HepG2 (cell line): ENCODE measurements at regions not wholly inside any gene's neighbourhood (a gene's known extent, or its start where the extent isn't known, plus 50 kb on each side); places are given as distances from the start of the nearest gene placed in this dataset.

Experiments used
- ARID5B ChIP-seq: IDR thresholded peaks from 2 replicates; pipeline ENCODE4 v1.4.0; 2020; ENCODE audit warnings: mild to moderate bottlenecking, missing genetic modification reagents
- DNMT1 ChIP-seq: sonication (generic); formaldehyde crosslinking; IDR thresholded peaks from 2 replicates; pipeline ENCODE4 v1.5.1; 2020; ENCODE audit warnings: mild to moderate bottlenecking, missing genetic modification reagents
- HCFC1 ChIP-seq: fragments of 150-350 bp; IDR thresholded peaks from 2 replicates; pipeline ENCODE4 v1.6.1; 2014; ENCODE audit warnings: low read depth, low read length
- KLF16 ChIP-seq, 2 experiments: sonication (generic) in 1 of 2; formaldehyde crosslinking in 1 of 2; IDR thresholded peaks; 2 replicates each; pipeline versions ENCODE4 v1.6.1 to v1.8.0; 2016 to 2023; ENCODE audit warnings: missing genetic modification reagents in 2 of 2, missing compliant biosample characterization in 1 of 2
- REXO4 ChIP-seq: sonication (generic); formaldehyde crosslinking; IDR thresholded peaks from 2 replicates; pipeline ENCODE4 v1.8.0; 2022; ENCODE audit warnings: missing genetic modification reagents, mild to moderate bottlenecking, borderline replicate concordance
- RFX3 ChIP-seq: IDR thresholded peaks from 2 replicates; pipeline ENCODE4 v1.6.1; 2016; ENCODE audit warnings: missing biosample characterization, missing genetic modification reagents
- SIX4 ChIP-seq: sonication (generic); formaldehyde crosslinking; IDR thresholded peaks from 2 replicates; pipeline ENCODE4 v1.4.0; 2020; ENCODE audit warnings: missing genetic modification reagents
- TFDP2 ChIP-seq: sonication (generic); formaldehyde crosslinking; IDR thresholded peaks from 2 replicates; pipeline ENCODE4 v1.4.0; 2020; ENCODE audit warnings: missing genetic modification reagents
- TSC22D2 ChIP-seq: sonication (generic); formaldehyde crosslinking; IDR thresholded peaks from 2 replicates; pipeline ENCODE4 v1.5.1; 2020; ENCODE audit warnings: missing genetic modification reagents, mild to moderate bottlenecking, borderline replicate concordance
- ZBTB1 ChIP-seq: sonication (generic); formaldehyde crosslinking; IDR thresholded peaks from 2 replicates; pipeline ENCODE4 v1.4.0; 2020; ENCODE audit warnings: missing genetic modification reagents, borderline replicate concordance
- ZHX2 ChIP-seq, 2 experiments: sonication (generic) in 1 of 2; formaldehyde crosslinking in 1 of 2; IDR thresholded peaks; 2 replicates each; pipeline versions ENCODE4 v1.6.1 to v1.9.0; 2014 to 2022; ENCODE audit warnings: antibody characterized with exemption in 1 of 2, borderline replicate concordance in 1 of 2, inconsistent platforms in 1 of 2, low read depth in 1 of 2, missing genetic modification reagents in 1 of 2
- ZNF326 ChIP-seq: sonication (generic); formaldehyde crosslinking; IDR thresholded peaks from 2 replicates; pipeline ENCODE4 v1.4.0; 2020; ENCODE audit warnings: missing genetic modification reagents, borderline replicate concordance
- ZNF432 ChIP-seq: sonication (generic); formaldehyde crosslinking; IDR thresholded peaks from 2 replicates; pipeline ENCODE4 v1.5.0; 2020; ENCODE audit warnings: missing genetic modification reagents, mild to moderate bottlenecking, borderline replicate concordance
- ZNF776 ChIP-seq: sonication (generic); formaldehyde crosslinking; IDR thresholded peaks from 2 replicates; pipeline ENCODE4 v1.4.0; 2020; ENCODE audit warnings: mild to moderate bottlenecking, missing genetic modification reagents
- ZXDC ChIP-seq: sonication (generic); formaldehyde crosslinking; IDR thresholded peaks from 2 replicates; pipeline ENCODE4 v1.5.0; 2020; ENCODE audit warnings: mild to moderate bottlenecking, missing genetic modification reagents

- no peak for TF ChIP-seq ZHX2 (IDR thresholded peaks at IDR 0.05; ENCODE audit: low read depth)
- TF ChIP-seq ZHX2 (CRISPR knock-in tag; IDR thresholded peaks at IDR 0.05; ENCODE audit: borderline replicate concordance), result no peak
- TF ChIP-seq ARID5B, result no peak
- TF ChIP-seq SIX4, result no peak
- TF ChIP-seq TSC22D2 (CRISPR knock-in tag), result no peak
- no peak for TF ChIP-seq HCFC1
- TF ChIP-seq RFX3 (CRISPR knock-in tag), result no peak
- TF ChIP-seq DNMT1 (CRISPR knock-in tag), result no peak
- TF ChIP-seq ZNF432, result no peak
- TF ChIP-seq REXO4, result no peak
- no peak for TF ChIP-seq ZBTB1 (CRISPR knock-in tag)
- no peak for TF ChIP-seq ZNF326
- no peak for TF ChIP-seq ZXDC (CRISPR knock-in tag)
- TF ChIP-seq ZNF776 (CRISPR knock-in tag), result no peak
- no peak for TF ChIP-seq TFDP2 (CRISPR knock-in tag)
- TF ChIP-seq KLF16 (CRISPR knock-in tag; IDR thresholded peaks at IDR 0.05), result no peak
These were observed 498.3 kb downstream of the RIT2 start (continued) for GRCh38 chr18:42617221-42617620.
